A549 (cell line): ENCODE measurements at regions not wholly inside any gene's neighbourhood (a gene's known extent, or its start where the extent isn't known, plus 50 kb on each side); places are given as distances from the start of the nearest gene placed in this dataset.

Source experiments
- ATAC-seq, 2 experiments: fragments of 200-7000 bp in 1 of 2; fragments of >200 bp in 1 of 2; cut with Nextera tagmentation in 1 of 2; cut with Tn5 transposase in 1 of 2; 3 replicates each; pipeline versions ENCODE4 v1.8.0 to v1.9.1; 2018 to 2020; ENCODE audit warnings: mild to moderate bottlenecking in 1 of 2, moderate library complexity in 1 of 2
- CTCF ChIA-PET: fragments of 300-600 bp; sonication (Branson Sonifier 250); formaldehyde crosslinking; extraction: SDS; loops from one replicate; lab custom pipeline; 2021; ENCODE audit warnings: antibody characterized with exemption, inconsistent platforms; lab: Yijun Ruan, JAX
- POLR2A ChIA-PET: fragments of 350-600 bp; formaldehyde crosslinking; extraction: SDS; loops from one replicate; lab custom pipeline; 2021; ENCODE audit warnings: antibody characterized with exemption, inconsistent platforms; lab: Yijun Ruan, JAX
- DNase-seq, 2 experiments: peaks; one replicate each; pipeline versions ENCODE4 v3.0.0 to v3.0.0-alpha.2; 2011 to 2016; ENCODE audit warnings: low read depth in 1 of 2, low spot score in 1 of 2
- FAIRE-seq: peaks from 2 replicates; lab custom pipeline; 2011; peaks lifted over from hg19 to GRCh38; lab: Jason Lieb, UNC
- H3K27ac ChIP-seq, 2 experiments: fragments of >200 bp; sonication (Bioruptor Twin); formaldehyde crosslinking; 3 replicates each; pipeline ENCODE4 v1.5.1; 2016 to 2017
- H3K4me1 ChIP-seq: fragments of >200 bp; sonication (Bioruptor Twin); formaldehyde crosslinking; 3 replicates; pipeline ENCODE4 v1.6.1; 2016
- H3K4me2 ChIP-seq: fragments of >200 bp; sonication (Bioruptor Twin); formaldehyde crosslinking; 3 replicates; pipeline ENCODE4 v1.6.1; 2016
- H3K4me3 ChIP-seq: fragments of >200 bp; sonication (Bioruptor Twin); formaldehyde crosslinking; 3 replicates; pipeline ENCODE4 v1.5.1; 2016
- H3K9me3 ChIP-seq: fragments of >200 bp; sonication (Bioruptor Twin); formaldehyde crosslinking; 3 replicates; pipeline ENCODE4 v1.6.1; 2016
- BHLHE40 ChIP-seq: IDR thresholded peaks from 2 replicates; pipeline ENCODE4 v1.6.1; 2012; ENCODE audit warnings: low read depth, low read length, inconsistent platforms
- CHD2 ChIP-seq: fragments of 150-350 bp; IDR thresholded peaks from 2 replicates; pipeline ENCODE4 v1.6.1; 2014; ENCODE audit warnings: low read length; ENCODE audit not compliant: partially characterized antibody
- CTCF ChIP-seq: fragments of >200 bp; sonication (Bioruptor Twin); formaldehyde crosslinking; IDR thresholded peaks from 3 replicates; pipeline ENCODE4 v1.5.1; 2016
- EHMT2 ChIP-seq: fragments of 200-600 bp; sonication (generic); IDR thresholded peaks from 2 replicates; pipeline ENCODE4 v1.6.1; 2016; ENCODE audit warnings: antibody characterized with exemption, low read depth, mild to moderate bottlenecking, moderate library complexity
- EP300 ChIP-seq, 2 experiments: fragments of >200 bp; sonication (Bioruptor Twin); formaldehyde crosslinking; IDR thresholded peaks; 2 replicates in 1 of 2; 3 replicates in 1 of 2; pipeline ENCODE4 v1.6.1; 2016 to 2017
- FOSL2 ChIP-seq, 2 experiments: fragments of 450-650 bp in 1 of 2; fragments of >200 bp in 1 of 2; sonication (Bioruptor Twin) in 1 of 2; formaldehyde crosslinking; IDR thresholded peaks; 2 replicates each; pipeline versions ENCODE4 v1.5.0 to v1.6.1; 2016 to 2020; ENCODE audit warnings: mild to moderate bottlenecking in 1 of 2, moderate library complexity in 1 of 2
- FOXS1 ChIP-seq: fragments of 250-450 bp; sonication (Bioruptor Pico); IDR thresholded peaks from 2 replicates; pipeline ENCODE4 v1.5.0; 2020; ENCODE audit warnings: mild to moderate bottlenecking, moderate library complexity
- GATA3 ChIP-seq: IDR thresholded peaks from 2 replicates; pipeline ENCODE4 v1.6.1; 2012; ENCODE audit warnings: borderline replicate concordance
- HEYL ChIP-seq: fragments of 250-450 bp; sonication (Bioruptor Pico); IDR thresholded peaks from 2 replicates; pipeline ENCODE4 v1.8.0; 2021; ENCODE audit warnings: mild to moderate bottlenecking, moderate library complexity
- HOXA7 ChIP-seq: fragments of 250-450 bp; sonication (Bioruptor Pico); IDR thresholded peaks from 2 replicates; pipeline ENCODE4 v1.5.0; 2020; ENCODE audit warnings: mild to moderate bottlenecking, moderate library complexity
- HOXB13 ChIP-seq: fragments of 250-450 bp; sonication (Bioruptor Pico); IDR thresholded peaks from 2 replicates; pipeline ENCODE4 v1.5.0; 2020; ENCODE audit warnings: low read depth, mild to moderate bottlenecking, moderate library complexity
- HOXB5 ChIP-seq: fragments of 250-450 bp; sonication (Bioruptor Pico); IDR thresholded peaks from 2 replicates; pipeline ENCODE4 v1.5.0; 2020; ENCODE audit warnings: mild to moderate bottlenecking, moderate library complexity
- KDM1A ChIP-seq: fragments of 200-600 bp; sonication (generic); IDR thresholded peaks from 2 replicates; pipeline ENCODE4 v1.6.1; 2016; ENCODE audit warnings: low read depth, mild to moderate bottlenecking
- MAFK ChIP-seq: fragments of 450-650 bp; IDR thresholded peaks from 2 replicates; pipeline ENCODE4 v1.6.1; 2014; ENCODE audit not compliant: partially characterized antibody
- MAZ ChIP-seq: fragments of 150-350 bp; IDR thresholded peaks from 2 replicates; pipeline ENCODE4 v1.6.1; 2014; ENCODE audit warnings: antibody characterized with exemption, low read depth, low read length, borderline replicate concordance
- NPAS2 ChIP-seq: fragments of 250-450 bp; sonication (Bioruptor Pico); IDR thresholded peaks from 2 replicates; pipeline ENCODE4 v1.8.0; 2022; ENCODE audit warnings: mild to moderate bottlenecking, moderate library complexity, borderline replicate concordance
- NR3C1 ChIP-seq: fragments of >200 bp; sonication (Bioruptor Twin); formaldehyde crosslinking; IDR thresholded peaks from 3 replicates; pipeline ENCODE4 v1.6.1; 2017
- RNF2 ChIP-seq: fragments of 200-600 bp; sonication (generic); IDR thresholded peaks from 2 replicates; pipeline ENCODE4 v1.6.1; 2016; ENCODE audit warnings: low read depth, mild to moderate bottlenecking, antibody characterized with exemption, moderate library complexity, borderline replicate concordance
- ZFP36 ChIP-seq: fragments of 450-650 bp; IDR thresholded peaks from 2 replicates; pipeline ENCODE4 v1.6.1; 2014; ENCODE audit warnings: borderline replicate concordance; ENCODE audit not compliant: partially characterized antibody
- WGBS: methylation state at CpG from one replicate; pipeline ENCODE4 v1.1.6; 2017; ENCODE audit errors: missing lambda C conversion rate; 5-methylcytosine and 5-hydroxymethylcytosine counted together
- TF ChIP-seq, protein P1 (sequence below): IDR thresholded peaks from 2 replicates; pipeline ENCODE4 v1.6.1; 2012
- TF ChIP-seq, protein P2 (sequence below): fragments of >200 bp; sonication (Bioruptor Twin); formaldehyde crosslinking; IDR thresholded peaks from 3 replicates; pipeline ENCODE4 v1.6.1; 2016
- TF ChIP-seq, protein P3 (sequence below): fragments of 150-350 bp; IDR thresholded peaks from 2 replicates; pipeline ENCODE4 v1.6.1; 2014; ENCODE audit warnings: low read depth, mild to moderate bottlenecking, low read length
- TF ChIP-seq, protein P4 (sequence below): fragments of 250-450 bp; sonication (Bioruptor Pico); IDR thresholded peaks from 2 replicates; pipeline ENCODE4 v1.5.0; 2021; ENCODE audit warnings: mild to moderate bottlenecking, moderate library complexity, borderline replicate concordance

DNA sequence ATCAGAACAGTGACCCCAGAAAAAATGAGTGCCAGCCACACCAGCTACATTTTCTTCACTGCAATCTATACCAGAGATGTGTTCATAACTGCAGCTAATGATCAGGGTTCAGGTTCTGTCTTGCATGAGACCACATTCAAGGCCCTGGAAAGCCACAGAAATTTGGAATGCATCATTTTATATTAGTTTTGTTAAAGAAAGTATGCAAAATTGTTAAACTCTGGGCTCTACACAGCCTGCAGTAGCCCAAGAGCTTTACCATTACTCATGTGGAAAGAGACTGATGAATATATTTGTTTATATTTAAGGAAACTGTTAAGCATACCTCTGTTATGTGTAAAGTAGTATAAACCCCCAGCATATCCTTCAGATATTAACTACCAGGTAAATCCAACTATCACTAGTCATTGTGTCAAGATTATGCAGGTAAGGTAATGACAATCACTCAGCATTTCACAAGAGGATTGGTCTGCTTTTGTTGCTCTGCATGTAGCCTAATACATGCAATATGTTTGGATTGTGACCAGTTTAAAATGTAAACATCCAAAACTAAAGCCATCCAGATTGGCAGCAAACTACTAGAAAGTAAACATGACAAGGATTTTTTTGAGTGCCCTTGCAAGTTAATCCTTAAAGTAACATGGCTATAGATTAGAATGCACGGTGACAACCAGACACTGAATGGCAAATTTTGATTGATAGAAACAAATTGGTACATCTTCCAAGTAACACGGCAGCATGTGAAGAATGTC lies 429.1 kb upstream of the ARGLU1 start:
- TF ChIP-seq NR3C1: no peak
- no peak for TF ChIP-seq RNF2
- no peak for TF ChIP-seq ZFP36
- no peak for TF ChIP-seq EP300 (IDR thresholded peaks at IDR 0.05)
- TF ChIP-seq, protein P1, sequence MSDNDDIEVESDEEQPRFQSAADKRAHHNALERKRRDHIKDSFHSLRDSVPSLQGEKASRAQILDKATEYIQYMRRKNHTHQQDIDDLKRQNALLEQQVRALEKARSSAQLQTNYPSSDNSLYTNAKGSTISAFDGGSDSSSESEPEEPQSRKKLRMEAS: no peak
- TF ChIP-seq HOXB5 (CRISPR knock-in tag): no peak
- TF ChIP-seq FOXS1 (CRISPR knock-in tag): no peak
- TF ChIP-seq, protein P2, sequence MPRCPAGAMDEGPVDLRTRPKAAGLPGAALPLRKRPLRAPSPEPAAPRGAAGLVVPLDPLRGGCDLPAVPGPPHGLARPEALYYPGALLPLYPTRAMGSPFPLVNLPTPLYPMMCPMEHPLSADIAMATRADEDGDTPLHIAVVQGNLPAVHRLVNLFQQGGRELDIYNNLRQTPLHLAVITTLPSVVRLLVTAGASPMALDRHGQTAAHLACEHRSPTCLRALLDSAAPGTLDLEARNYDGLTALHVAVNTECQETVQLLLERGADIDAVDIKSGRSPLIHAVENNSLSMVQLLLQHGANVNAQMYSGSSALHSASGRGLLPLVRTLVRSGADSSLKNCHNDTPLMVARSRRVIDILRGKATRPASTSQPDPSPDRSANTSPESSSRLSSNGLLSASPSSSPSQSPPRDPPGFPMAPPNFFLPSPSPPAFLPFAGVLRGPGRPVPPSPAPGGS: no peak
- no peak for TF ChIP-seq HEYL (CRISPR knock-in tag)
- TF ChIP-seq, protein P3, sequence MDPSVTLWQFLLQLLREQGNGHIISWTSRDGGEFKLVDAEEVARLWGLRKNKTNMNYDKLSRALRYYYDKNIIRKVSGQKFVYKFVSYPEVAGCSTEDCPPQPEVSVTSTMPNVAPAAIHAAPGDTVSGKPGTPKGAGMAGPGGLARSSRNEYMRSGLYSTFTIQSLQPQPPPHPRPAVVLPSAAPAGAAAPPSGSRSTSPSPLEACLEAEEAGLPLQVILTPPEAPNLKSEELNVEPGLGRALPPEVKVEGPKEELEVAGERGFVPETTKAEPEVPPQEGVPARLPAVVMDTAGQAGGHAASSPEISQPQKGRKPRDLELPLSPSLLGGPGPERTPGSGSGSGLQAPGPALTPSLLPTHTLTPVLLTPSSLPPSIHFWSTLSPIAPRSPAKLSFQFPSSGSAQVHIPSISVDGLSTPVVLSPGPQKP: no peak
- no peak for TF ChIP-seq MAFK
- TF ChIP-seq FOSL2 (IDR thresholded peaks at IDR 0.05): no peak
- TF ChIP-seq FOSL2 (CRISPR knock-in tag; IDR thresholded peaks at IDR 0.05): no peak
- TF ChIP-seq KDM1A: no peak
- TF ChIP-seq EHMT2: no peak
- FAIRE-seq (no peak), DNase-seq (no peak), ATAC-seq (no peak)
- H3K4me3 ChIP-seq: no peak overlapping the region
- H3K4me2 ChIP-seq: no peak overlapping the region
- H3K27ac ChIP-seq: no peak overlapping the region
- 2% methylated on average over 2 of the region's 2 CpGs for WGBS
- H3K4me1 ChIP-seq: no peaks in the 10 kb centered on the region
- H3K9me3 ChIP-seq: no peaks in the 10 kb centered on the region
- ChIA-PET CTCF (no interaction called here), POLR2A (no interaction called here)

DNA sequence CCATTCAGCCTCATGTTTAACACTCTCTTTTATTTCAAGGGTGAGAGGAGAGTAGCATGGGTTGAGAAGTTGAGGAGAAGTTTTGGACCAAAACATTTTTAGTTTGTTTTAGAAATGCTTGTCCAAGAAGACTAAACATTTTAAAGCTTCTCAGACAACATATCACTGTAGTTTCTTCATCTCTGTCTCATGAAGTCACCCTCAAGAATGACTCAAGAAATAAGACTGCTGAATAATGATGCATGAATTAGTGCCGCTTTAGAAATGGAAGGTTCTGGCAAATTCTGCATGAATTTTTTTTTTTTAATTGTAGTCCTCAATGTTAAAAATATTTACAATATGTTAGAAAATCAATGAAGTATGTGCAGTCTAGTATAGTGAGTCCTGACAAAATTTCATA lies 422.7 kb upstream of the ARGLU1 start:
- Histone ChIP-seq H3K27ac (no peak overlapping the region), H3K9me3 (no peaks in the 10 kb centered on the region), H3K4me2 (no peak overlapping the region), H3K4me1 (no peaks in the 10 kb centered on the region), H3K4me3 (no peak overlapping the region)
- ATAC-seq (no peak), FAIRE-seq (no peak), DNase-seq (no peak)
- ChIA-PET POLR2A (no interaction called here), CTCF (no interaction called here)
- WGBS: 96% methylated on average over 1 of the region's 1 CpG
- TF ChIP-seq KDM1A: no peak
- no peak for TF ChIP-seq HOXB13 (CRISPR knock-in tag)
- TF ChIP-seq GATA3: no peak
- no peak for TF ChIP-seq CTCF
- no peak for TF ChIP-seq MAZ

DNA sequence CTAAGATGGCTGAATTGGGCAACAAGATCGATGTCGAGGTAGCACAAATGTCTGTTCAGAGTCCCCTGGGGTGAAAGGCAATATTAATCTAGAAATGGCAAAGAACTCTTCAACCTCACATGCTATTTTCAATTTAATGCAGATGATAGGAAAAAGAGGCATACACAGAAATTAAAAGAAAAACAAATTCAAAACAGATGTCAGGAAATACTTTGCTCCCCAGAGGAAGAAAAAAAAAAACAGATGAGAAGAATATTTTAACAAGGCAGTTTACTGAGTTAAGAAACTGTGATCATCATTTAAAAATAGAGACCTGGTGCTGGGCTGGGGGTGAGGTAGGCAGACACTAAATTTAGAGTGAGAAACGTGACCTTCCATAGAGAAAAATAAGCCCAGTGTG lies 421.9 kb upstream of the ARGLU1 start:
- no peak for DNase-seq
- Histone ChIP-seq H3K27ac (no peak overlapping the region), H3K9me3 (no peaks in the 10 kb centered on the region), H3K4me2 (no peak overlapping the region), H3K4me1 (no peaks in the 10 kb centered on the region), H3K4me3 (no peak overlapping the region)
- no peak for FAIRE-seq
- POLR2A ChIA-PET: no interaction called here
- ATAC-seq: no peak
- WGBS: 4% methylated on average over 3 of the region's 3 CpGs
- CTCF ChIA-PET: no interaction called here
- TF ChIP-seq CHD2 (no peak), HOXA7 (CRISPR knock-in tag) (no peak), MAFK (no peak), BHLHE40 (no peak), NPAS2 (CRISPR knock-in tag) (no peak)
- TF ChIP-seq, protein P4, sequence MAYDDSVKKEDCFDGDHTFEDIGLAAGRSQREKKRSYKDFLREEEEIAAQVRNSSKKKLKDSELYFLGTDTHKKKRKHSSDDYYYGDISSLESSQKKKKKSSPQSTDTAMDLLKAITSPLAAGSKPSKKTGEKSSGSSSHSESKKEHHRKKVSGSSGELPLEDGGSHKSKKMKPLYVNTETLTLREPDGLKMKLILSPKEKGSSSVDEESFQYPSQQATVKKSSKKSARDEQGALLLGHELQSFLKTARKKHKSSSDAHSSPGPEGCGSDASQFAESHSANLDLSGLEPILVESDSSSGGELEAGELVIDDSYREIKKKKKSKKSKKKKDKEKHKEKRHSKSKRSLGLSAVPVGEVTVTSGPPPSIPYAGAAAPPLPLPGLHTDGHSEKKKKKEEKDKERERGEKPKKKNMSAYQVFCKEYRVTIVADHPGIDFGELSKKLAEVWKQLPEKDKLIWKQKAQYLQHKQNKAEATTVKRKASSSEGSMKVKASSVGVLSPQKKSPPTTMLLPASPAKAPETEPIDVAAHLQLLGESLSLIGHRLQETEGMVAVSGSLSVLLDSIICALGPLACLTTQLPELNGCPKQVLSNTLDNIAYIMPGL (CRISPR knock-in tag): no peak
